ENCODE measurements at regions not wholly inside any gene's neighbourhood (a gene's known extent, or its start where the extent isn't known, plus 50 kb on each side); places are given as distances from the start of the nearest gene placed in this dataset.
A peak's percentile ranks its signal among the peaks of the same experiment; 100 is the strongest.
"Not testable (repeated sequence)": the region's sequence is repeated elsewhere in the genome, so short reads cannot be mapped to it uniquely, and the experiment has no call there.

- no peak for DNase-seq (ENCODE audit: low spot score)
Measured at GRCh38 chr1:238652346-238652968, 733.9 kb upstream of the CHRM3 start.

GRCh38 chr1:238649200-238649599, 737.2 kb upstream of the CHRM3 start:
- no peak for DNase-seq (ENCODE audit: low spot score)

GRCh38 chr1:238648751-238649150, 737.6 kb upstream of the CHRM3 start:
- DNase-seq (ENCODE audit: low spot score), result no peak

- DNase-seq (ENCODE audit: low spot score), result no peak
Measured at GRCh38 chr1:238648296-238648695, 738.1 kb upstream of the CHRM3 start.

- peak; percentile 56 for DNase-seq (ENCODE audit: low spot score)
Measured at GRCh38 chr1:238647877-238648276, 738.5 kb upstream of the CHRM3 start.

GRCh38 chr1:238642231-238642630, 744.1 kb upstream of the CHRM3 start:
- peak; percentile 75 for DNase-seq (ENCODE audit: low spot score)

- DNase-seq (ENCODE audit: low spot score), result no peak
Measured at GRCh38 chr1:238639861-238640260, 746.5 kb upstream of the CHRM3 start.

GRCh38 chr1:238628110-238628509, 737.4 kb upstream of the ZP4 start:
- no peak for DNase-seq (ENCODE audit: low spot score)

- no peak for DNase-seq (ENCODE audit: low spot score)
Measured at GRCh38 chr1:238624776-238625175, 734.1 kb upstream of the ZP4 start.

- no peak for DNase-seq (ENCODE audit: low spot score)
Measured at GRCh38 chr1:238621405-238621804, 730.7 kb upstream of the ZP4 start.

GRCh38 chr1:238619652-238620051, 728.9 kb upstream of the ZP4 start:
- DNase-seq (ENCODE audit: low spot score), result no peak

- no peak for DNase-seq (ENCODE audit: low spot score)
Measured at GRCh38 chr1:238611406-238611805, 720.7 kb upstream of the ZP4 start.

GRCh38 chr1:238608144-238608543, 717.4 kb upstream of the ZP4 start:
- no peak for DNase-seq (ENCODE audit: low spot score)

- no peak for DNase-seq (ENCODE audit: low spot score)
Measured at GRCh38 chr1:238606896-238607295, 716.2 kb upstream of the ZP4 start.

GRCh38 chr1:238606457-238606856, 715.7 kb upstream of the ZP4 start:
- DNase-seq (ENCODE audit: low spot score), result no peak

GRCh38 chr1:238604357-238604756, 713.6 kb upstream of the ZP4 start:
- no peak for DNase-seq (ENCODE audit: low spot score)

- not testable (repeated sequence) for DNase-seq (ENCODE audit: low spot score)
Measured at GRCh38 chr1:238601604-238602003, 710.9 kb upstream of the ZP4 start.

- DNase-seq (ENCODE audit: low spot score), result no peak
Measured at GRCh38 chr1:238596703-238597102, 706.0 kb upstream of the ZP4 start.

- peak; percentile 1 for DNase-seq (ENCODE audit: low spot score)
Measured at GRCh38 chr1:238592621-238593020, 701.9 kb upstream of the ZP4 start.

GRCh38 chr1:238589843-238590435, 699.2 kb upstream of the ZP4 start:
- no peak for DNase-seq (ENCODE audit: low spot score)

- DNase-seq (ENCODE audit: low spot score), result no peak
Measured at GRCh38 chr1:238582816-238583215, 692.1 kb upstream of the ZP4 start.

GRCh38 chr1:238581332-238581731, 690.6 kb upstream of the ZP4 start:
- DNase-seq (ENCODE audit: low spot score), result no peak

GRCh38 chr1:238568735-238569134, 678.0 kb upstream of the ZP4 start:
- no peak for DNase-seq (ENCODE audit: low spot score)

- no peak for DNase-seq (ENCODE audit: low spot score)
Measured at GRCh38 chr1:238562341-238562740, 671.6 kb upstream of the ZP4 start.
